HL-60 (cell line): ENCODE measurements at regions not wholly inside any gene's neighbourhood (a gene's known extent, or its start where the extent isn't known, plus 50 kb on each side); places are given as distances from the start of the nearest gene placed in this dataset.

Experiments
- DNase-seq, 2 experiments: peaks; one replicate each; pipeline ENCODE4 v3.0.0-alpha.2; 2010 to 2020; ENCODE audit warnings: low read depth in 1 of 2, low spot score in 1 of 2
- H3K27ac ChIP-seq: fragments of 250-450 bp; sonication (Bioruptor Pico); replicated peaks from 2 replicates; pipeline ENCODE4 v1.5.1; 2020; ENCODE audit warnings: mild to moderate bottlenecking, moderate library complexity
- H3K27me3 ChIP-seq: fragments of 250-450 bp; sonication (Bioruptor Pico); 2 replicates; pipeline ENCODE4 v1.5.1; 2021; ENCODE audit warnings: mild to moderate bottlenecking, moderate library complexity; ENCODE audit not compliant: insufficient read depth, poor library complexity, severe bottlenecking
- H3K4me3 ChIP-seq: replicated peaks from 2 replicates; pipeline ENCODE4 v1.5.1; 2011; ENCODE audit warnings: mild to moderate bottlenecking, control low read depth, low read length; ENCODE audit not compliant: insufficient read depth
- CTCF ChIP-seq: IDR thresholded peaks from one replicate; pipeline ENCODE4 v1.5.1; 2011; ENCODE audit warnings: low read length, control low read depth, inconsistent platforms; ENCODE audit not compliant: insufficient read depth
- GABPA ChIP-seq: IDR thresholded peaks from 2 replicates; pipeline ENCODE4 v1.6.1; 2012; ENCODE audit warnings: low read depth
- POLR2AphosphoS5 ChIP-seq: IDR thresholded peaks from 2 replicates; pipeline ENCODE4 v1.6.1; 2012; ENCODE audit warnings: low read depth
- REST ChIP-seq: IDR thresholded peaks from 2 replicates; pipeline ENCODE4 v1.6.1; 2012; ENCODE audit warnings: low read depth; ENCODE audit not compliant: insufficient replicate concordance
- SPI1 ChIP-seq: IDR thresholded peaks from 2 replicates; pipeline ENCODE4 v1.6.1; 2012; ENCODE audit warnings: low read depth, mild to moderate bottlenecking, borderline replicate concordance

- Histone ChIP-seq H3K4me3 (no peak overlapping the region), H3K27ac (no peak overlapping the region), H3K27me3 (no peaks in the 10 kb centered on the region)
- TF ChIP-seq CTCF (no peak), GABPA (no peak), POLR2AphosphoS5 (no peak), SPI1 (no peak), REST (no peak)
- DNase-seq = no peak
These were observed 797.8 kb upstream of the GYPC start for GRCh38 chr2:125857971-125858794.

- H3K27me3 ChIP-seq = no peaks in the 10 kb centered on the region
- DNase-seq = no peak
- no peak overlapping the region for H3K4me3 ChIP-seq
- H3K27ac ChIP-seq = no peak overlapping the region
- TF ChIP-seq SPI1 (no peak), REST (no peak), CTCF (no peak), GABPA (no peak), POLR2AphosphoS5 (no peak)
These were observed 794.5 kb upstream of the GYPC start for GRCh38 chr2:125861461-125861860.

- Histone ChIP-seq H3K27me3 (no peaks in the 10 kb centered on the region), H3K27ac (no peak overlapping the region)
- no peak for TF ChIP-seq SPI1
- no peak for TF ChIP-seq CTCF
- TF ChIP-seq REST = no peak
- TF ChIP-seq POLR2AphosphoS5 = no peak
- no peak for TF ChIP-seq GABPA
These were observed 788.0 kb upstream of the GYPC start for GRCh38 chr2:125867908-125868307.

More at GRCh38 chr2:125867908-125868307, 788.0 kb upstream of the GYPC start:
- no peak overlapping the region for H3K4me3 ChIP-seq
- no peak for DNase-seq
